HCEC 1CT (cell line): ENCODE measurements at regions not wholly inside any gene's neighbourhood (a gene's known extent, or its start where the extent isn't known, plus 50 kb on each side); places are given as distances from the start of the nearest gene placed in this dataset.

Experiments
- DNase-seq: peaks from one replicate; pipeline ENCODE4 v3.0.0-alpha.2; 2017

- no peak for DNase-seq
Observed at GRCh38 chr4:136342666-136343065, 1189.6 kb downstream of the PCDH18 start.

- no peak for DNase-seq
Observed at GRCh38 chr4:136337216-136337615, 1195.1 kb downstream of the PCDH18 start.

- no peak for DNase-seq
Observed at GRCh38 chr4:136336479-136336878, 1195.8 kb downstream of the PCDH18 start.

- DNase-seq: no peak
Observed at GRCh38 chr4:136329042-136329662, 1203.1 kb downstream of the PCDH18 start.

GRCh38 chr4:136328131-136328530, 1204.2 kb downstream of the PCDH18 start:
- no peak for DNase-seq

- no peak for DNase-seq
Observed at GRCh38 chr4:136320465-136320813, 1211.9 kb downstream of the PCDH18 start.

- DNase-seq: no peak
Observed at GRCh38 chr4:136319789-136320464, 1212.4 kb downstream of the PCDH18 start.

GRCh38 chr4:136316961-136317360, 1215.3 kb downstream of the PCDH18 start:
- no peak for DNase-seq

- no peak for DNase-seq
Observed at GRCh38 chr4:136314686-136315085, 1217.6 kb downstream of the PCDH18 start.

- no peak for DNase-seq
Observed at GRCh38 chr4:136311774-136312173, 1220.5 kb downstream of the PCDH18 start.

GRCh38 chr4:136307765-136308164, 1224.5 kb downstream of the PCDH18 start:
- no peak for DNase-seq

- no peak for DNase-seq
Observed at GRCh38 chr4:136306361-136306760, 1225.9 kb downstream of the PCDH18 start.

GRCh38 chr4:136302566-136302965, 1229.7 kb downstream of the PCDH18 start:
- DNase-seq: no peak

GRCh38 chr4:136301749-136302495, 1230.4 kb downstream of the PCDH18 start:
- no peak for DNase-seq

GRCh38 chr4:136283977-136284376, 1248.3 kb downstream of the PCDH18 start:
- DNase-seq: no peak

GRCh38 chr4:136281889-136282288, 1250.4 kb downstream of the PCDH18 start:
- no peak for DNase-seq

- DNase-seq: no peak
Observed at GRCh38 chr4:136281307-136281706, 1251.0 kb downstream of the PCDH18 start.

GRCh38 chr4:136277741-136278140, 1254.6 kb downstream of the PCDH18 start:
- no peak for DNase-seq

- DNase-seq: no peak
Observed at GRCh38 chr4:136246876-136247275, 1285.4 kb downstream of the PCDH18 start.

- no peak for DNase-seq
Observed at GRCh38 chr4:136241221-136241986, 1290.9 kb downstream of the PCDH18 start.

GRCh38 chr4:136227315-136227714, 1305.0 kb downstream of the PCDH18 start:
- no peak for DNase-seq

- no peak for DNase-seq
Observed at GRCh38 chr4:136219592-136220125, 1312.6 kb downstream of the PCDH18 start.

- no peak for DNase-seq
Observed at GRCh38 chr4:136203199-136203598, 1329.1 kb downstream of the PCDH18 start.
